Suppressor macrophage treated with lipopolysaccharide for 1 hour (primary cell): ENCODE measurements at regions not wholly inside any gene's neighbourhood (a gene's known extent, or its start where the extent isn't known, plus 50 kb on each side); places are given as distances from the start of the nearest gene placed in this dataset.

Source experiments
- DNase-seq, 3 donors: peaks; one replicate each; pipeline ENCODE4 v3.0.0-alpha.2; 2020 to 2022

DNA sequence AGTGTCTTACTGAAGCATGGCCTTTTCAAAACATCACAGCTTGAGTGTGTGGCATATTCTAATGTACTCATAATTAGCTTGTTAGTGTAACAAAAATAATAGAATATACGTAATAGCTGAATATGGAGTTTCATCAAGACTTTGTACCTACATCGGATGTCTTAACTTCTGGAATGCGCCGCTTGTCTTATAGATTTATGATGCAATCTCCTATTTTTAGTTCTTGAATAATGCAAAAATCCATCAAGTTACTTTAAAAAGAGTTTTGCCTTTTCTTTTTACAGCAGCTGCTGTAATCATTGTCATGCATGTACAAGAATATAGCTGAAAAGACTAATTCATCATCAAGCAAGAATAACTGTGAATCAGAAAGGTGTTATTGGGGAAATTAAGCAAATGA lies 140.7 kb upstream of the SCN7A start:
- no peak for DNase-seq

DNA sequence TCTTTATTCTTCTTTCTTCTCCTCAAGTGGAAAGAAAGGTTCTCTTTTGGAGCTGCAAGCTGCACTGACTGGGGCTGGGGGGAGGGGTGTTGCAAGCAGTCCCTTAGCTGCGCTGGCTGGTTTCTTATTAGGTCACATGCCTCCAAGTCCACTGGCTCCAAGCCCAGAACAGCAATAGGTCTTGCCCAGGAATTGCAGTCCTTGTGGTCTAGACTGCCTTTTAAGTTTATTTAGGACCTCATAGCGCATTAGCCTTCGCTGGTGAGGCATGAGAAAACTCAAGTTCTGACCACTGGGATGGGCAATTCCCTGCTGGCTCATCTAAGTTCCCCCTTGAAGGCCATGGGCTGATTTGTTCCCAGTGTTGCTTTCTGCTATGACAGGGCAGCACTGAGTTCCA lies 138.6 kb upstream of the SCN7A start:
- no peak for DNase-seq

DNA sequence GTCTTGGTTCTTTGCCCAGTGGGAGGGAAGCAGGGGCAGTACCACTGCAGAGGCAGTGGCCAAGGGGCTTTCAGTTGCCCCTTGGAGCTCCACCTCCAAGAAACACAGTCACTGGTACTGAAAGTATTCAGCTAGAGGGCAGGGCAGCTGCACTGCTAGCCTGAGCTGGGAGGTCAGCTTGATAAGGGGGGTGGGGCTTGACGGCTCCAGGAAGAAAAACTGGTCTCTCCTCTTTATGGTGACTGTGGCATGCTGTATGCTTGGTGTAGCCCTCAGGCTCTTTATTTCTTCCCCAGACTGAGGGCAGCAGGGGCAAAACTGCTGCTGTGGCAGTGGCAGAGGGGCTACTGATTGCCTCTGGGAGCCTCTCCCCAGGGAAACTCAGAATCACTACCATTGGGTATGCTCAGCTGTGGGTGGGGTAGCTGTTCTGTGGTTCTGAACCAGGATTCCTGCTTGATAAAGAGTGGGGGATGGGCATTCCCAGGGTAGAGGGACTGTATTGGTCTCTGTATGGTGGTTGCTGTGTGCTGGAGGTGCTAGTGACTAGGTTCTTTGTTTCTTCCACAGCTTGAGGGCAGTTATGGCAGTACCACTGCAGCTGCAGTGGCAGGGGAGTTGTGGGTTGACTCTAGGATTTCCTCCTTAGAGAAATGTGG lies 134.6 kb upstream of the SCN7A start:
- no peak for DNase-seq

DNA sequence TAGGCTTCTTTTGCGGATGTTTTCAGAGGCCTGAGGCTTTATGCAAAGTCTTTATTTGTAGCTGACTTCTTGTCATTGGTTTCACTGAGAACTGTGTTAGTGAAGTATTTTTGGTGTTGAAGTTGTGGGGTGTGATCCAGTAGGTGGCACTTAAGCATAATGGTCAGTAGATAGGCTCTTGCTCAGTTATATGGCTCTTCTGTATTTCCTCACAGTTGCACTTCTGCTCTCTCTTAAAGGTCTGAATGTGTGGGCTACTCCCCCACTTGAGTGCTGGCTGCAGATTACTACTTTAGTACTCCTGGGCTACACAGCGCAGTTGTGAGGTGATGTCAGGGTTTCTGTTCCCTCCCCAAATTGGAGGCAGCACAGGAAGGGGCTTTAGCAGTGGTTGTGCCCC lies 133.8 kb upstream of the SCN7A start:
- DNase-seq = no peak

DNA sequence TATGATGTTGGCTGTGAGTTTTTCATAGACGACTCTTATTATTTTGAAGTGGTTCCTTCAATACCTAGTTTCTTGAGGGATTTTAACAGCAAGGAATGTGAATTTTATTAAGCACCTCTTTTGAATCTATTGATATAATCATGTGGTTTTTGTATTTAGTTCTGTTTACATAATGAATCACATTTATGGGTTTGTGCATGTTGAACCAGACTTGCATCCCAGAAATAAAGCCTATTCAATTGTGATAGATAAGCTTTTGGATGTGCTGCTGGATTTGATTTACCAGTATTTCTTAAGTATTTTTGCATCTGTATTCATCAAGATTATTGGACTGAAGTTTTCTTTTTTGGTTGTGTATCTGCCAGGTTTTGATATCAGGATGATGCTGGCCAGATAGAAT lies 131.6 kb upstream of the SCN7A start:
- DNase-seq = no peak

DNA sequence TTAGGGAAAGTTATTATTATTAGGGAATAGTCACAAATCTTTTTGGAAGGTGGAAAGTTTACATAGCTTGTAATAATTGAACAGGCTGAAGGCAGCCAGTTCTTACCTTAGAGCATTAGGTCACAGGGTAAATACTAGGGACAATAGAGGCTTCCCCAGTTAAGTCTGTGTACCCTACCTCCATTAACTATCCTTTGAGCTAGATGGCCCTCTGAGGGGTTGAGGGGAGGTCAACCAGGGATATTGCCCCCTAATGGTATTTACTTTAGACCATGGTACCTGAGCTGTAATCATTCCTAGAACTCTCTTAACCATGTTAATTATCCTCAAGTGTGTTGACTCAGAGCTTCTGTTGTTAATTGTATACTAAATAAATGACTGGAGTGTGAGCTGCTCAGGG lies 120.5 kb upstream of the SCN7A start:
- no peak for DNase-seq

DNA sequence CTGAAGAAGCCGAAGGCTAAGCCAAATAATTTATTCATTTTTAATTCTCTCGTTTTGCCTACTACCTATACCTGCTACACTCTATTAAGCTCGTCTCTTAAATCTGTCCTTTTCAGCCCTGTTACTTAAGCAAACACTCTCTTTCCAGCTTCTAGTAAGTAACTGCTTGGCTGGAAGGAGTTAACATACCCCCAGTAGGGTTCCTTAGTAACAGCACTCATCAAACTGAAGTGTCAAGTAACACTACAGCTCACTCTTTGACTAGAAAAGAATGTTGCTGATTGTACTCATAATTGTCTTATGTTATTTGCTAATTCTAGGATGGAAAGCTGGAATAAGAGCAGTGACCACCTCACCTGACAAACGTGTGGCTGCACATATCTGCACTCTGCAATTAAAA lies 120.0 kb upstream of the SCN7A start:
- DNase-seq = no peak

DNA sequence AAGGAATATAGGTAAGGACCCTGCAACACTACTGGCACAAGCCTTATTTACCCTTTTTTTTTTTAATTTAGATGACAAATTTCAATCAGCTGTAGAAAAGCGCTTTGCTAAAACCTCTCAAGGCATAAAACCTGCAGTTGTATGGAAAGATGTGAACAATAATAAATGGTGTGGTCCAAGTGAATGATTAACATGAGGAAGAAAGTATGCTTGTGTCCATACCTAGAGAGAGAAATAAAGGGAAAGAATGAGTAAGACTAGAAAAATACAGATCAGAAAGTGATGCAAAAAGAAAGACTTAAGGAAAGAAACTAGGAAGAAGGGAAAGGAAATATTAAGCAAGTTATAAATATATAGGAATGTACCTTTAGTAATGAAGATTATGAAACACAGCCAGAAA lies 119.2 kb upstream of the SCN7A start:
- no peak for DNase-seq

DNA sequence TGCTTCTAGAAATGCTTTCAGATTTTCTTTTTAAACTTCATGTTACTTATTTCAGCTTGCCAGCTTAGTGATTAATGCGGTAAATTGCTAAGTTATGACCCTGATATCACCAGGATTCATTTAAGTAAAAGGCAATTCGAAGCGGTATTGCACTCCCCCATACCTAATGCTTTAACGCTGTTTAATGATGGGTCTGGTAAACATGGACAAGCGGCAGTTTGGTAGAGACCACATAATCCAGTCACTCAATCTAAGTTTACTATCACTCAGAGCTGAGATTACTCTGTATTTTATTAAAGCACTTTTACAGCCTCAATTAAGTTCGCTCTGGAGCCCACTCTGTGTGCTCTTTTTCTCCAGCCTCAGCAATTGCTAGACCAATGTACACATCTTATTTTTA lies 118.2 kb upstream of the SCN7A start:
- no peak for DNase-seq

DNA sequence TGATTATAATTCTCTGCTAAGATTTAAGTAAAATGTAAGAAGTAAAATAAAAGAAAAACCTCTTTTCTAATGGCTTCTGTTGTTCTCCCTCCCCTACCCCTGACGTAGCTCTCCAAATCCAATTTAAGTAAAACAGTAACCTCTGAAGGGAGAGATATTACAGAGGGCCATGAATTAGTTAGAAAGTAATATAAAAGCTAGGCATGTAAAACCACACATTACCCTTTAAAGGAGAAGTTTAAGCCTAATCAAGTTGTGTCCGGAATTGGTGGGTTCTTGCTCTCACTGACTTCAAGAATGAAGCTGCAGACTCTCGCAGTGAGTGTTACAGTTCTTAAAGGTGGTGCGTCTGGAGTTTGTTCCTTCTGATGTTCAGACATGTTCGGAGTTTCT lies 116.9 kb upstream of the SCN7A start:
- DNase-seq = no peak

DNA sequence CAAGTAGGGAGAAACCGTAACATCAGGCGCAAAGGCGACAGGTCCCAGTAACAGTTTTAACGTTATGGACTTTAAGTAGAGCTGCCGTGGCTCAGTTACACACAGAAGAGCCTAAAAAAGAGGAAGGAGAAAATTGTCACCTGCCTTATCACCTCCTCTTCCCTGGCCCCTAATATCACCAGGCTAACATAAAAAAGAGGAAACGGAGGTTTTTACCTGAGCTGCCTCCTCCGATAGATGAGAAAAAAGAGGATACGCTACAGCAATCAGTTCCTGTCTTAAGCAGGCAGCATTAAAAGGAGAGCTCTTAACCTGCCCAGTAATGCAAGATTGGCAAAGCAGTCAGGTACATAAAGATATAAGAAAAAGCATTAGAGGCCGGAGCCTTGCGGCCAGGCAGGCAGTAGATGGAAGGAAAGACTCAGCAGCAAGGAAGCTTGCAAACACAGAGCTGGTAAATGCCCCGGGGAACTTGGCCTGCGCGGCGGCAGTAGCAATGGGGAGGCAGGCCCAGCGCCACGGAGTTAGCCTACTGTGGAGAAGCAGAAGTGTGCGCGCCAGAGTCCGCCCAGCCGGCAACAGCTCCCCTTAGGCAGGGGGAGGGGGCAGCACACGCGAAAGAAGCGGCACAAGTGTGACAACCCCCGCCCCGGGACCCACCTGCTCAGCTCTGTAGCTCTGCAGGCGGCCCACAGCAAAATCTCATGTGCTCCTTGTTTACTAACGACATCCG lies 116.3 kb upstream of the SCN7A start:
- peak in 2 of 3 donors; percentile 42 to 50 for DNase-seq

DNA sequence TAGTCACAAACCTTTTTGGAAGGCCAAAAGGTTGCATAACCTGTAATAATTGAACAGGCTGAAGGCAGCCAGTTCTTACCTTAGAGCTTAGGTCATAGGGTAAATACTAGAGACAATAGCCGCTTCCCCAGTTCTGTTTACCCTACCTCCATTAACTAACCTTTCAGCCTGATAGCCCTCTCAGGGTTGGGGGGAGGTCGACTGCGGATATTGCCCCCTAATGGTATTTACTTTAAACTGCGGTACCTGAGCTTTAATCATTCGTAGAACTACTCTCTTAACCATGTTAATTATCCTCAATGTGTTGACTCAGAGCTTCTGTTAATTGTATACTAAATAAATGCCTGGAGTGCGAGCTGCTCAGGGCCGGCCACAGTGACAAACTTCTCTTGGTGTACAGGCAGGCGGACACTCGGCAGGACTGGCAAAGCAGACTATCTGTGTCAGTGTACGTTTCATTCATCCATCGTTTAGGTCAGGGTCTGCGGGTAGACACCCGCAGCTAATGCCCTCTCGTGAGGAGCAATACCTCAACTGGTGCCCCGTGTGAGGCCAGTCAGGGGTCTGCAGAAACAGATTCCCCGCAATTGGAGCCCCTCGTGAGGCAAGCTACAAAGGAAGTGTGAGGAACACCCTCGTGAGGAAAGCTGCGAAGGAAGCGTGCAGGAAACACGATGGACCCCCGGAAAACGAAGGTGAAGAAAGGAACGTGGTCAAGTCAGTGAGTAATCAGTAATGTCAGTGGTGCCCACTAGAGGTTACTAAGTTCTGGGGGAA lies 115.3 kb upstream of the SCN7A start:
- no peak for DNase-seq

DNA sequence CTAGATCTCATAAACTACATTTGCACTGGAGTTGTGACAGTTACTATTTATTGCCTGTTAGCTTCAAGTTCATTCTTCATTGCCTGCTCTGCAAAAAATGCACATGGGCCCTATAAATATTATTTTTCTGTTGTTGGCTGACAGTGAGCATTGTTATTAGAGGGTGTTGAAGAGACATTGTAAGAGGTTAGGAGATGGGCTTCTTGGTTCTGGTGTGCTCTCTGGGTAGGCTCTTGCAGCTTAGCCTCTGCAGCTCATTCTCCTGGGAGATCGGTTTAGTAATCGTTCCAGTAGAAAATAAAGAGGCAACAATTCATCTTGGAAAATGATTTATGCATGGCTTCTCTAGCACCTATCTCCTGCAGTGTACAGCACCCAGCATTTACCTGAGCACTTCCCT lies 113.8 kb upstream of the SCN7A start:
- no peak for DNase-seq

DNA sequence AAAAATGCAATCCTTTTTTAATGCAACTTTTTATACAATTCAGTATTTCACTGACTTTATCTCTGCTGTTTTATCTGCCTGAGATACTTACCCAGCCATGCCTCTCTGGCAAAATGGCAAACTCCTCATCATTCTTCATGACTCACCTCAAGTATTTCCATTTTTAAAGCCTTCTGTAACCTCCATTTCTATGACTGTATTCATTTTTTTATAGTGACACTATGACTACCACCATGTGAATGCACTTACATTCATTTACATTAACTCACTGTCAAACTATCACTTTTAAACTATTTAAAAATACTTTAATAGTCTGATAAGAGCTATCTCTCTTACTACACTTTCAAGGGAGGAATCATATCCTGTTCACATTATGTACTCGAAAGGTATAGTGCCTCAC lies 99.4 kb upstream of the SCN7A start:
- DNase-seq = no peak

DNA sequence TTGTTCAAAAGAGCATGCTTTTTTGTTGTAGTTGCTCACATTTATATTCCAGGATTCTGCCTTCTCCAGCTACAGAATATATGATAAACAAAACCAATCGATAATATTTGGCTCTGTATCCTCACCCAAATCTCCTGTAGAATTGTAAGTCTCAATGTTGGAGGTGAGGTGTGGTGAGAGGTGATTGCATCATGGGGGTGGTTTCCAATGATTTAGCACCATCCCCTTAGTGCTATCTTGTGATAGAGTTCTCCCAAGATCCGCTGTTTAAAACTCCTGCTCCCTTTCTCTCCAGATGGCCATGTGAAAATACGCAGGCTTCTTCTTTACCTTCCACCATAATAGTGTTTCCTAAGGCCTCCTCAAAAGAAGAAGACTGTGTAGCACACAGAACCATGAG lies 98.7 kb upstream of the SCN7A start:
- no peak for DNase-seq

DNA sequence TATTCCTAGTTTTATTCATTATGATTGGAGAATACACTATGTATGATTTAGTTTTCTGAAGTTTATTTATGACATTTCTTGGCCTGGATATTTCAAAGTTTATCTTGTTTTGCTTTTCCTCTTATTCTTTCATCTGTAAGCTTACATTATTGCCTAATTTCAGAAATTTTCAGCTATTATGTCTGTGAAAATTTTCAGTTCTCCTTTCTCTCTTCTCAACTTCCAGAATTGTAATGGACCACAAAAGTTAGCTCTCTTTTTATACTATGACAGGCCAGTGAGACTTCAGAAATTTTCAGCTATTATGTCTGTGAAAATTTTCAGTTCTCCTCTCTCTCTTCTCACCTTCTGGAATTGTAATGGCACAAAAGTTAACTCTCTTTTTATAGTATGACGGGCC lies 97.2 kb upstream of the SCN7A start:
- peak in 2 of 3 donors; percentile 65 to 72 for DNase-seq

DNA sequence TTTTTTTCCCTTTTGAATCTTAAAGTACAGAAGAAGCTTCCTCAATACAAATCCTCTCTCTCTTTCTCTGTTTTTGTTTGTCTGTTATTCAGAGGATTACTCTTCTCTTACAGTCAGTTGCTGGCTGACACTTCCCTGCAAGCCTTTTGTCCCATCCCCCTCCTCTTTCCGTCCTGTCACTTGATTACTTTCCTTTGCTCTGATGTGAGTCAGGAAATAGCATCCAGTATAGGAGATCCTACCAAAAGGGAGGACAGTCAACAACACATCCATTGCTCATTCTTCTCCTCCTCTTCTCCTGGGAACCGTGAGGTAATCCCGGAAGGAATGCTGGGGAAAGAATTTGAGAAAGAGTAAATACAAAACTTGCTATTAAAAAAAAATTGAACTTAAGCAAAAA lies 79.3 kb upstream of the SCN7A start:
- DNase-seq = no peak

DNA sequence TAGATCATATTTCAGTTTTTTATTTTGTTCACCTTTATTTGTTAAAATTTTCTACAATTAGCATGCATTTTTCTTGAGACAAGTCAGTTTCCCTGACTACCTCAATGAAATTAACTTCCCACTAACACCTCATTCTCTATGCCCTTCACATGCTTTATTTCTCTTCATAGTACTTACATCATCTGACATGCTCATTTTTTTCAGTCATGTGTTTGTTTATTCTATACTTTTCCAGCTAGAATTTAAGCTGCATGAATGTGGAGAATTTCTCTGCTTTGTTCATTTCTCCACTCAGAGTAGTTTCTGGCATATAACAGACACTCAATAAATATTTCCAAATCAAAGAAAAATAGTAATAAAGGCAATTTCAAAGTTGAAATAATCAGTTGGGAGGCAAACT lies 78.9 kb upstream of the SCN7A start:
- no peak for DNase-seq

DNA sequence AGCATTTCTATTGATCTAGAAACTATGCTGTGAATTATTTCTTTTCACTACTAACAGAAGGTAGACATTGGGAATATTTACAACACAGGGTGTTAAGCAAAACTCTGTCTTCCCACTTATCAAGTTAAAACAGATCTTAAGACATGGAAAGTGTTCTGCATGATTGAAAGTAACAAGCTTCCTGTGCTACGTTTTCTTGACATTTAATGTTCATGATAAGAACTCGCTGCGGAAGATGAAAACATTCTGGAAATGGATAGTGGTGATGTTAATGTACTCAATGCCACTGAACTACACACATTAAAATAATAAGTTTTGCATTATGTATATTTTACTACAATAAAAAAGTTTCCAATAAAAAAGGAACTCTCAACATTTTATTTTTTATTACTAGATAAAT lies 74.4 kb upstream of the SCN7A start:
- no peak for DNase-seq

DNA sequence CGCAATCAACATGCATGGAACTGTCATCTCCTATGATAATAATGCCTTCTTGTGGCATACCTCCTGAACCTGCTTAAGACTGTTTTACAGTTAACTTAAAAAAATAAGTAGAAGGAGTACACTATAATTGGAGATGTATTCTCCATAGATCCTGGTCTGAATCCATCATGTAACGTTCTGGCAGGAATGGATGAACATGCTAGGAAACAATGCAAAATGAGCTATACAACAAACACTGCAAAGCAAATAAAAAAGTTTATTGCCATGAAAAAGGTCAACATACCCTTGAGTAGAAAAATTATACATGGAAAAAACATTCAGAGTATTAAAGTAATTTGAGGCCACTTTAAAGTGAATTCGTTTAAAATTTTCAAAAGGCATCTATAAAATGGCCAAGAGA lies 71.5 kb upstream of the SCN7A start:
- no peak for DNase-seq

DNA sequence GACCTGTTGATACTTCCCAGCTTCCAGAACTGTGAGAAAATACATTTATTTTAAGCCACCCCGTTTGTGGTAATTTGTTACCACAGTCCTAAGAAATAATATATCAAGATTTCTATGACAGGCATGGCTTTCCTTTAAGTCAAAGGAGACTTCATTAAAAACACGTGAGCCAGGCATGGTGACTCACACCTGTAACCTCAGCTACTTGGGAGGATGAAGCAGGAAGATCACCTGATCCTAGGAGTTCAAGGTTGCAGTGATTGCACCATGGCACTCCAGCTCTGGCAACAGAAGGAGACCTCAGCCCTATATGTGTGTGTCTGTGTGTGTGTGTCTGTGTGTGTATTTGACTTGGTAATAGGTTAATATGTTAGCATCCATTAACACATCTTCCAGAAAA lies 69.8 kb upstream of the SCN7A start:
- DNase-seq = no peak

DNA sequence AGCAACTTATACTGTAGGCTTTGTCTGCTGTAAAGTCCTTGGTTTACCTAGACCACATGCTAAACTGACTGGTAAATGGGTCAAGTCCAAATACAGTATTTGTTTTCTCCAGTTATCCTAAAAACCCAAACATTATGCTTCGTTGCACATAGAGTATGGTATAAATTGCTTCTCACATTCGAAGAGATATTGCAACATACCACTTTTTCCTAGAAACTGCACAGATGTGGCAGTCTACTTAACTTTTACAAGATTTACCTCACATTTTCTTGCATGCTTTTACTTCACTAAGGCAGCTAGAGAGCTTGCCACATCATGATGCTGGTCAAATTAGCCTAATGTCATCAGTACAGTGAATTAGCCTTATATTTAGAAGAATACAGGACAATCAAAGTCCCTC lies 66.0 kb upstream of the SCN7A start:
- no peak for DNase-seq

DNA sequence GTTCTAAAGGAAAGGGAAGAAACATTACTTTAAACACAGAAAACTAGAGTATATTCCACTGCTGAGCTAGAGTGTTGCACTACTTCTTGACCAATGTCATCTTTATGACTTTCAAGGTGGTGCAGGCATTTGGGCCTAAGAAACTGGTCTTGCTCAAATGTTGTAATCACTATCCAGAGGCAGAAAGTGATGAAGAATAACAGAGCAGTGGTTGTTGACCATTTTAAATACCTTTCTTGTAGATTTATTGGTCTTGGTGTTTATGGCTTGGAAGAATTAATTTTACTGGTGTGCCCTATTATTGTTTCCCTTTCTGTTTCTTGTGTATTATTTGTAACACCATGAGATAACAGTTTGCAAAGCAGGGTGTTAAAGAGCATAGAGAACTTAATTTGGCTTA lies 56.9 kb upstream of the SCN7A start:
- no peak for DNase-seq

DNA sequence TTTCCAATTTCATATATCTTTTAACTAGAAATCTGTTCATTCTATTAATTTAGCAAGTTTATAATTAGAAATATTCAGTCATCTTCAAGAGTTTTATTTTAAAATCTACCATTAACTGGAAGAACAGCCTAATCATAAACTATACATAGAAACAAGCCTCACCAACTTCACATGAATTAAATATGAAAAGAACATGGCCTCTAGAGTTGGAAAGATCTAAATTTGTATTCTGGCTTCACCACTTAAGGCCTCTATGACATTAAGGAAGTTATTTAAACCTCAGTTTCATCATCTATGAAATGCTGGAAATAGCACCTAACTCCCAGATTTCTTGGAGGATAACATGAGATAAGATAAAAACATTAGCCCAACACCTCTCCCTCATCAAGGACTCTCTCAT lies 51.4 kb upstream of the SCN7A start:
- DNase-seq = no peak
